ENCODE measurements at regions not wholly inside any gene's neighbourhood (a gene's known extent, or its start where the extent isn't known, plus 50 kb on each side); places are given as distances from the start of the nearest gene placed in this dataset.

DNA sequence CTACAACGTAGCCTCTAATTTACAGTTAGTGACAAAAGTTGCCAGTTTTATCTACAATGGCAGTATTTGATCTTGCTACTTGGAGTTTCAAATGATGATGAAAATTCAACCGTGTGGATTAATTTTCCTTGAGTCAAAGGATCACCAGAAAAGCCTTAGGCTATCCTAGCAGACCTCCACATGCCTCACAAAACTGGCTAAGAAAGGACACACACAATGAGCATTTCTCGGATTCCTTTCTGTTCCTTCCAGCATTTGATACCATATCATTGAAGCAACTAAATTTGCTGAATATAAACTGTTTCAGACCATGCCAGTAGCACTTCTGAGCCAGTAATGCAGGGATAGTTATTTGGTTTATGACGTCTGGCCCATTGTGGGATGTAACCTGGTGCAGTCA lies 587.4 kb upstream of the MDFIC2 start:
- DNase-seq (ENCODE audit: low spot score), result no peak

DNA sequence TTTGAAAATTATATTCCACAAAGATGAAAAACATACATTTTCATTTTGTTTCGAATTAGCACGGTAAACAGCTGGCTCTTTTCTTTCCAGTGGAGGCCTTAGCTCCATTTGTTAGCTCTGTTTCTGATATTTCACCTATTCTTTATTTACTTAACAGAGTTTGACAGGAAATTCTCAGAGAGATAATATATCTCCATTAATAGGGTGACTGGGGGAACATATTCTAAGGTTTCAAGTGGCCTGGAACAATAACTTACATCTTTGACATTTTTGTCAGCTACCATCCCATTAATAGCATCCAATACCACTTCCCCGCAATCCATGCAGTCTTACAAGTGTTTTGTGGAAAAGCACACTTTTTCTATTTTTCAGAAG lies 577.6 kb upstream of the MDFIC2 start:
- DNase-seq (ENCODE audit: low spot score), result no peak

DNA sequence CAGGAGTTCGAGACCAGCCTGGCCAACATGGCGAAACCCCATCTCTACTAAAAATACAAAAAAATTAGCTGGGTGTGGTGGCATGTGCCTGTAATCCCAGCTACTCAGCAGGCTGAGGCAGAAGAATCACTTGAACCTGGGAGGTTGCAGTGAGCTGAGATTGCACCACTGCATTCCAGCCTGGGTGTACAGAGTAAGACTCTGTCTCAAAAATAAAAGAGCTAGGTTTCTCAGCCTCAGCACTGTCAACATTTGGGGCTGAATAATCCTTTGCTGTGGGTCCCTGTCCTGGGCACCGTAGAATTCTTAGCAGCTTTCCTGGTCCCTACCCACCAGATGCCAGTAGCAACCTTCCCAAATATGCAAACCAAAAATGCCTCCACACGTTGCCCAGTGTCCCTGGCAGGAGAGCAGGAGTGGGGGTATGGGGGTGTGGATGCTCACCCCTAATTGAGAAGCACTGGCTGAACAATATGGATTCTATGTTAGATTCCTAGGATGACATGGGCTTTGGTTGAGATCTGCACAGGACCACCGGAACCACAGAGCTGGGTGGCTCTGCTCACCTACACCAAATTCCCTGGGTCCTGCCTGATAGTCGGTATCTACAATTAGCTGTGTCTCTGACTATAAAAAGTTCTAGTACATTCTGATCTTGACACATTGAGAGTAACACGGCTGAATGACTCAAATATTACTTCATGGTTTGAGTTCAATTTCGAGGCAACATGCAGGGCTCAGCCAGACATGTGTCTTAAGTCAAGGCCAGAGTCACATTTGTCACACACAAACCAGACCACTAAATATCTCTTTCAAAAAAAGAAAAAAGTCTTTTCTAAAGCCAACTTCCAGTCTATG lies 577.0 kb upstream of the MDFIC2 start:
- no peak for DNase-seq (ENCODE audit: low spot score)

DNA sequence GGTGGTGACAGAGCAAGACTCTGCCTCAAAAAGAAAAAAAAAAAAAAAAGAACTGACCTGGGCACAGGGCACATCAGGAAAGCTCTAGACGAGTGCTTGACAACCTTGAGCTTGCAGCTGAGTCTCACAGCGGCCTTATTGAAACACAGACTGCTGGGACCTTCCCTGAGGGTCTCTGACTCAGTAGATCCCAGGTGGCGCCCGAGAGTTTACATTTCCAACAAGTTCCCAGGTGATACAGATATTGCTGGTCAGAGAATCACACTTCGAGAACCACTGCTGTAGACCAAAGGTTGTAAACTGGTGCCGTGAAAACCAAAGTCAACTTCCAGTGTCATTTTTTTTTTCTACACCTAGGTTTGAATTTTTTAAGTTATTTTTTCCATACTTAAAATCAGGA lies 573.2 kb upstream of the MDFIC2 start:
- no peak for DNase-seq (ENCODE audit: low spot score)

DNA sequence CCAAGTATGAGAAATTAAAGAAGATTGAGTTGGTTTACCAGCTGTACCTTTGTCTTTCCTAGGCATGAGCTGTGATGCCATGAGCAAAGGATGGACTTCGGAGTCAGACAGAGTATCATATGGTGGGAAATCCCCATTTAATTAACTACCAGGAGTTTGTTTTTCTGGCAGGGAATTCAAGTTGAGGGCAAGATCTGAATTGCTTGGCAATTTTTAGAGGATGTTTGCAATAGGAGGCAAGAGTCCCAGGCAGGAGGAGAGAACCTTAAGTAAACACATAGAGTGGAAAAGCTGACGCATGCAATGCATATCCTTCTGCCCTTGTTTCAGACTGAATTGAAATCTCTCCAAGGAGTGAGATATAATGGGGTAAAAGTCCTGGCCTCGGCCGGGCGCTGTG lies 569.7 kb upstream of the MDFIC2 start:
- no peak for DNase-seq (ENCODE audit: low spot score)

DNA sequence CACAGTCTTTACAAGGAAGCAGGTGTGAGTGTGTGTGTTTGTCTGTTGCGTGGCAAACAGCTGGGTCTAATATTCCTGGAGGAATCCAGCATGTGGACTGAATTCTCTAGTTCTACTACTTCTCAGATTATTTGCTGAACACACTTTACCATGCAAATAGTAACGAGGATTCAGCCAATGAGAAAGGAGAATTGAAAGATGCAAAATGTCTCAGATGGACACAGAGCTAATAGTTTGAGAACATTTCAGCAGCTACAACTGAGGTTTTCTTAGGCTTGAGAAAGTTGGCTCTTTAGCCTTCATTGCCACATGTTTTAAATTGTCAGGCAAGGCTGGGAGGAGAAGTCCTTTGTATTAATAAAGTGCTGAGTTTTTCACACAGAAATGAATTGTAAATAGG lies 568.0 kb upstream of the MDFIC2 start:
- no peak for DNase-seq (ENCODE audit: low spot score)

DNA sequence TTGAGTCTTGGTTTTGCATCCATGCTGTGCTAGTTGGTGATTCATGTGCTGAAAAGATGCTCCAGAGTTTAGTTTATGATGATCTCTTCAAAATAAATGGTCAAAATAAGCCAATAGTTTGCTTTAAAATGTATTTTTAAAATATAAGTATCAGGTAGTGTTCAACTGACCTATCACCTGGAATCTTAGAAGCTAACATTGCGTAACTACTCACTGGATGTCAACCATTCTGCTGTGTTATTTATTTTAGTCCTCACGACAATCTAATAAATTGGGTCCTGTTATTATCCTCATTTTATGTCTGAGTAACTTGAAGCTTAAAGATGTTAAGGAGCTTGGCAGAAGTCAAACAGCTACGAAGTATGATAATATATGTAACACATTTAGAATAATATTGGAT lies 563.7 kb upstream of the MDFIC2 start:
- DNase-seq (ENCODE audit: low spot score), result no peak

DNA sequence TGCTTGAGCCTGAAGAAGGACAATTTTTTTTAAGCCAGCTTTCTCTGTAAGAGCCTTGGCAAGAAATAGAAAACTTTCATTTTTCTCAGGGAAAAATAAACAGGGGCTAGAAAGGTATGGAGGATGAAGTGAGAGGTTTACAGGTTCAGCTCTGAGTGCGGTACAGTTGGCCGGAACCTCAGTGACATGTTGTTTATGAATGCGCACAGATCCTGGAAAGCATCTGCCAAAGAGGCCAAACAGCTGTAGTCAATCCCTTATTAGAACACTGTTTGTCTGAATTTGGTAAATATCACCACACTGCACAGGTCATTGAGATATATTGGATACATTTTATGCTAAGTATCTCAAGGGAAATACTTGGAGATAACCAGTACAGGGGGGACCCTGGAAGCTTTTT lies 561.8 kb upstream of the MDFIC2 start:
- DNase-seq (ENCODE audit: low spot score), result no peak

DNA sequence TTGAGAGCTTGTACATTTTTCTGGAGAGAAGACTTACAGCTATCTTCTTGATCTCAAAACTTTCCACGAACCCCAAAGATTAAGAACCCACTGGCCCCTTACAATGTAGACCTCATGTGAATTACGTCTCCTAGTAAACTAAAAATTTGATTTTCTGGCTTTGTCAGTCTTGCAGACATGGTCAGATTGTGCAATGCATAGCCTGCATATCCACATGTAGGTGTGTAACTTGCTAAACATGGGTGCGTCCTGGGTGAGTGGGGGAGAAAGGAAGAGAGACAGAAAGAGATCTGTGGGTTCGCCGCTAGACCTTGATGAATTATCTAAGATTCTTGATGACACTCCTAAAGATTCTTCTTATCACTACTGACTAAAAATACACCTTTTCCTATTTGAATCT lies 561.2 kb upstream of the MDFIC2 start:
- no peak for DNase-seq (ENCODE audit: low spot score)

DNA sequence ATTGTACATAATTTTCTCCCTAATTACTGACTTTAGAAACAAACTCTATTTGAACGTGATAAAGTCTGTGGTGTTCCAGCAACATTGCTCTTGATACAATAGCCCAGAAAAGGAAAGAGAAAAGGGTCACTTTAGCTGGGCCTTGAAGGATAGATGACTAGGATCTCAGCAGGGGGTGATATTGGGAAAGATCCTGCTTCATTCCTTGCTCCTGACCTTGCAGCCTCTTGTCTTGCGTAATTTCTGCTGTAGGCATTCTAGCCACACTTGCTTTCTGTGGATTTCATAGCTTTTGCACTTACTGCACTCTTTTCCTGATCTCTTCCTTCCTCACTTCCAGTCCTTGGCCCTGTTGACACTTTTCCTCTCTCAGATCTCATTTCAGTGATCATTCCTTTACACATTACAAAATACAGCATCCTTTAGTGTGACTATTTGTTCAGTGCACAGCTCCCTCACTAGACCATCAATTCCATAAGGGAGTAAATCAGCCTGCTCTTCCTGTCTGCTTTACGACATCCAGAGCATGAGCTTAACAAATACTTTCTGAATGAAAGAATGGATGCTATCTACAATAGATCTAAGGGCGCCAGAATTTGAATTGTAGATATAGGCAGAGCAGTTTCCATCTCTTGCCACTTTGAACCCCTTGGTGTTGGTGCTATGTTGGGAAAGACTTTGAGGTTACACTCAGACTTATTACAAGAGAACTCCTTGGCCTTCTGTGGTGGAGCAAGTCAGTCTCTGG lies 559.6 kb upstream of the MDFIC2 start:
- no peak for DNase-seq (ENCODE audit: low spot score)

DNA sequence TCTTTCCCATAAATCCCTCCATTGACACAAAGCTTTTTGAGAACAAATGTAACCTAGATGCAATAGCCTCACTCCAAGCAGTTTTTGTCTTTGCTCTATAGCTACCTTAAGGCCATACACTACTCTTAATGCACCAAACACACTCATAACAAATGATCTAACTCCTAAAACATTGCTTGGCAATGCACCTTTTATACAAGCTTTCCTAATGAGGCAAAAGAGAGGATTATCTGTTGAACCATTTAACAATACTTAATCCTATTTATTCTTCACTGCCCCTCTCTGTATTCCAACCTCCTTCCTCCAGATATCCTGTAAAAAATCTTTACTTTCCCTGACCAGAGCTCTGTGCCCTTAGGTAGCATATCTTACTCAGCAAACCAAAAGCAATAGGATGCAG lies 558.1 kb upstream of the MDFIC2 start:
- no peak for DNase-seq (ENCODE audit: low spot score)

DNA sequence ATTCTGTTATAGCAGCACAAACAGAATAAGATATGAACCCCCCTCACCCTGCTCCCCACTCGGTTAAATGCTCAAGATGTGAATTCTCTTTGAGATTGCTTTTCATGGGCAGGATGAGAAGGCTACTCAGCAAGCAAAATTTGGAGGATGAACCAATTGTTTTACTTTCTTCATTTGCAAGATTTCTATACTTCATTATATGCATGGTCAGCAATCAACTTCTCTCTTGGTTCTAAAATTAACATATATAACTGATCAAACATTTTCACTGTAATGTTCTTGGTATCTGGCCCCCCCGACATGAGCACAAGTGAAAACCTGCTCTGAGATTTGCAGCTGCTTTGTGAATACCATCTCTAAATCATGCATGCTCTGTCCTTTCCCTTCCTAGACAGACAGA lies 556.1 kb upstream of the MDFIC2 start:
- no peak for DNase-seq (ENCODE audit: low spot score)

DNA sequence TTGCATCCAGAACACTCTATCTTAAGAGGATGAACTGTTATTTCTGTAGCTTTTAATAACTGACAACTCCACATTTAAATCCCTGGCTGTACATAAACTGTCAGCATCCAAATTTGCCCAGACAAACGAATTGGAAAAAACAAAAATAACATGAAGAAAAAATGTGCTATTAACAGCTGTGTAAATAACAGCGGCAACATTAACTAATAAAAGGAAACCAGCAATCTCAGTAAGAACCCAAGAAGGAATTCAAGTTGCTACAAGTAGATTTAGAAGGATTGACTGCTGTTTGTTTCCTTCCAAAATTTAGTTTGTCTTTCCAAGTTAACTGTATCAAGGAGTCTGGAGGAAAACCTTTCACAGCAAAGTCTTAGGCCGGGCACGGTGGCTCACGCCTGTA lies 550.6 kb upstream of the MDFIC2 start:
- DNase-seq (ENCODE audit: low spot score), result no peak

DNA sequence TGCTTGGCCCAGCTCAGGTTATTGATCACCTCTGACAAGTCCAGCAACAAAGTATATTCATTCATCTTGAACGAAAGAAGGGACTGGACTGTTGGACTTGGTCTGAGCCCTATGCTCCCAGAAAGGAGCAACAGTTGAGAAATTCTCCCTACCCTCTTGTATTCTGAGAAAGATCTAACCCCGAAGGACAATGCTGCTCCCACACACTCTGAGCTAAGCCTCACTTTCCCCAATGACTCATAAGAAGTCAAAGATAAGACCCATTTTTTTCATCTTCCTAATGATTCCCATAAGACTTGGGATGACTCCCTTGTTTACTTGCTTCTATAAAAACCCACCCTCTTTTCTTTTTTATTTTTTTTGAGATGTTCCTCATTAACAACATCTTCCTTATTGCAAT lies 549.4 kb upstream of the MDFIC2 start:
- no peak for DNase-seq (ENCODE audit: low spot score)

DNA sequence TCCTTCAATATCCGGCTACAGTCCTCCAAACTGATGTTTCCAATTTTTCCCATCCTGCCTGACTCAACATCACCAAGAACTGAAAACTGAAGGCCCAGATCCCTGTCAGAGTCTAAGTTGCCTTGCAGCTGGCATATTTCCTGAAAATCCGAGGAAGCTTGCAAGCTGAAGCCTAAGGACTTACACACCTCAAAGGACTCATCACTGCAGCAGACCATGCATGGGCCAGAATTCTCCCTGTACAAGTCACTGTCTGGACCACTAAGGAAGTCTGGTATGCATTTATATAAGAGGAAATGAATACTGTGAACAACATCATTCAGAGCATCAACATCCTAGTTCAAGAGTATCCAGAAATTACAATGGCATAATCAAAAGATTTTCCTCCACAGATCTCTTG lies 548.8 kb upstream of the MDFIC2 start:
- no peak for DNase-seq (ENCODE audit: low spot score)

DNA sequence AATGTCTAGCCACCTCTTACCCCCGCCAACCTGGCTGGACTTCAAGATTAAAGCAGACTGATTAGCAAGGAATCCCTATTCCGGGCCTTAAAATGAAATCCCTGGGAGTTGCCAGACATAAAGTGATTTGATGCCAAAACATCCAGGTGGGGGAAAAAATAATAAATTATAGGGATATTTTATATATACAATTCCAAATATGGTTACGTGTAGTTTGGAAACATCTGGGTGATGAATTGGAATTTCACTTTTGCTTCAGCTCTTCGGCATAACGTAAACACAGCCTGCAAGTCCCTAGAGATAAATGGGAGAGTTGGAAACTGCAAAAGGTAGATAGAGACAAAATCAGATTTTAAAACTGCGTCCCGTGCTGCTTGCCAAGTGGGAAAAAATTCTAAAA lies 545.5 kb upstream of the MDFIC2 start:
- no peak for DNase-seq (ENCODE audit: low spot score)

DNA sequence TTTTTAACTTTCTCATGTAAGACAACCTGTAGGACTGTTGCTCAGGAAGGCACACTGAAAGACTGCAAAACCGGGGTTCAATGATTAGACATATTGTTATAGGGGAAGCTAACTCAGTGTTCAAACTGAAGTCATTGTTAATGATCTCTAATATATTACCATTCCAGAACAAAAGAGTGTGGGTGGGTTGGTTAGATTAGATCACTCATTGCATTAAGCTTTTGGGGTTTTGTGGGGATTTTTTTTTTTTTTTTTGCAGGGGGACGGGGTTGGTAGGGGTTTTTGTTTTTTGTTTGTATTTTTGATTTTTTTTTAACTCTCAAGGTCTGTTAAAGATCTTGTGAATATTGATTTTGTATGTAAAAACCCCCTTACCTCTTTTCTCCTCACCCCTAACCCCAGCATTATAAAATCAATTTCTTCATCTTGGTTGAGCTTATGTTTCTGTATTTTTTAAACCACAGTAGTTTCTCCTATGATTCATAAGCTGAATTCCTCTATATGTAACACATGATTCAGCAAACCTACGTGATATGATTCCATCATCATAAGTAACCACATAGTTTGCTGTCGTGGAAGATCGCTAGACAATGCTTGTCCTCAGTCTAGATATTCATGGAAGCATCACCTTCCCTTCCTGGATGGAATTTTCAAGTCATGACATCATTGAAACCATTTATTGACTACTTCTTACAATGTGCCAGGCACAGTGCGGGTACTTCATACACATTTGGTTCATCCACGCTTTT lies 544.1 kb upstream of the MDFIC2 start:
- DNase-seq (ENCODE audit: low spot score), result no peak

DNA sequence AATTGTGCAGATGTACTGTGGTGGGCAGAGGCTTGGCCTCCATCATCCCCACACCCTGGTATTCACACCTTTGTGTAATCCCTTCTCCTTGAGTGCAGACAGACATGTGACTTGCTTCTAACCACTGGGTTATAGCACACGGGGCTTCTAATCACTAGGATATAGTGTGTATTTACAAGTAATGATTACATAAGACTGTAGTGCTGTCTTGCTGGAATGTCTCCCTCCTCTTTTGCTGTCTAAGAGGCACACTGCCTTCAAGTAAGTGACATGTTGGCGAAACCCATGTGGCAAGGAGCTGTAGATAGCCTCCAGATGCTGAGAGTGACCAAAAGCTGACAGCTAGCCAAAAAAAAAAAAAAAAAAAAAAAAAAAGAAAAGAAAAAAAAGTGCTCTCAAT lies 542.7 kb upstream of the MDFIC2 start:
- no peak for DNase-seq (ENCODE audit: low spot score)

DNA sequence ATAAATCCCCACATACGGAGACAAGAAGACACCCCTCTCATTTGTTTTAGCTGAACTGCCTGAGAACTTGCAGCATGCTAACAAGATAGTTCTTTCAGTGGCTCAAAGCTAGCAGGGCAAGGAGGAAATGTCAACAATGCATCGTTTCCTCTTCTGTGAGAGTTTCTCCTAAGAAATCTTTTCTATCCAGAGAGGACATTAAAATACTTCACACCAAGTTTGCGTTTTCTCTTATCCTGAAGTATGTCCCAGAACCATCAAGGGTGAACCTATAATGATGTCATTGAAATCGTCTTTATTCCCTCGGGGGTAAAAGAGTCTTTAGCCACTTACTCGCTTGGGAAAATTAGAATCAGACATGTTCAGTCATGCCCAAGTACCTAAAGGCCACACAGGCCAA lies 541.7 kb upstream of the MDFIC2 start:
- DNase-seq (ENCODE audit: low spot score), result no peak

DNA sequence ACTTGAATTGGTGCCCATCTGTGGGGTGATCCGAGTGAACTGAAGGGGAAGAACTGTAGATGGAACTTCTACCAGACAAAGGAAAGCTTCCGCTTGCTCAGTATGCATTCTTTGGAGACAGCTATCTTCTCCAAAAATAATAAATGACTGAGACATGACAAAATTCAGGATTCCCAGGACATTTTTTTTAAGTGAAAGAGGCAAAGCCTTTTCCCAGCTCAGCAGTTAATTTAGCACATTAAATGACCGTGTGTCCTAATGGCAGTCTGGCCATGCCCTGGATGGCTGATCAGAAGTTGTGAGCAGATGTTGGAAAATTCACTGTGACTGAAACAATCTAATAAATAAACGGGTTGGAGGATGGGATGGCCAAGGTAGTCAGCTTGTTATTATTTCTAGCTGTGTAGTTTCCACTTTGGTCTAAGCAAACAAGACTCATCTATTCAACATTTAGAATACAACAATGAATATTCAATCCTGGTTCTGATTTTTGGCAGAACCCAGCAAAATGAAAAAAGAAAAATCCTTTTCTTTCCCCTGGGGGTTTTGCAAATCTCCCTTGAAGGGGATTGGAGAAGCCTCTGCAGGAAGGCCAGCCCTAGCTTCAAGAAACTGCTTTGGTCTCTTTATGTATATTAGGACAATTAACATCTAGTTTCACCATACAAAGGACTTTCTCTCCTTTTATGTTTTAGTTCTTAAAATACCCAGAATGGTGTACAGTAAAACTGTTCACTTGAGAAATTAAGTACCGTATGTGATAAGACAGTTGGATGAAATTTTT lies 540.9 kb upstream of the MDFIC2 start:
- DNase-seq (ENCODE audit: low spot score), result no peak

DNA sequence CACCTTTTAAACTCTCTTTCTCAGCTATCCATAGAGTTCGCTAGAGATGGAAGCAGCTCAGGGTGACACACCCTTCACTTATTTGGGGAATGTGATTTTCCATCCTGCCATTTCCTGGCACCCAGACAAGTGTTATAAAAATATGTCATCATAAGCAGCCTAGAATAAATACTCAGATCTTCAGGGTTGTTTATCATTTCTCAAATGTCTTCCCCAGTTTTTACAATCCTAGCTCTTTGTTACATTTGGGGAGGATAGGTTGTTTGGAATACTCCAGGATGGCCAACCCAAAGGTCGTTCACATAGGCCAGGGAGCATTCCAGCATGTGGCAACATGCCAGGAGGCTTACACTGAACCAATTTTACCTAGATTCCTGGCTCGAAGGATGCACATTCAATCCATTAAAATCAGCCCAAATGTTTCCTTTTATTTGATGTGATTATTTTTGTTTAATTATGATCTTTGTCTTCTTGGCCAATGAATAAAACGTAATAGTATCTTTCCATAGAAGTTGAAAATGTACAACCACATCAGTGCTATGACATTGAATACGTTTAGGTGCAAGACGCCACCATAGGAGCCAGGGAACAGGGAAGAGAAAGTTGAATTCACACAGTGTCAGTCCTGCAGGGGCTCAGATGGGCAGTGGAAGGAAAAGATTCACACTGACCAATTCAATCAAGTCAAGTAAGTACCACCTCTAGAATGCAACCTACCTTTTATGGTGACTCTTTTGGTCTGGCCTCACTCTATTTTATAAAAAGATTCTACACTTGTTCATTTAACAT lies 537.7 kb upstream of the MDFIC2 start:
- DNase-seq (ENCODE audit: low spot score), result no peak

All from HuH-7.5 (cell line).